ENCODE measurements at regions not wholly inside any gene's neighbourhood (a gene's known extent, or its start where the extent isn't known, plus 50 kb on each side); places are given as distances from the start of the nearest gene placed in this dataset.

- TF ChIP-seq GATA3 (IDR thresholded peaks at IDR 0.05; ENCODE audit: low read depth, low read length) = no peak
- TF ChIP-seq GATA2 (IDR thresholded peaks at IDR 0.05; ENCODE audit: low read depth, low read length) = no peak
Observed at GRCh38 chr9:1829719-1830118, 185.4 kb upstream of the SMARCA2 start.
